ENCODE measurements at regions not wholly inside any gene's neighbourhood (a gene's known extent, or its start where the extent isn't known, plus 50 kb on each side); places are given as distances from the start of the nearest gene placed in this dataset.

GRCh38 chr4:144336633-144337032 is 196.1 kb upstream of the GYPA start:
- H3K4me2 ChIP-seq: peak overlapping the region; percentile 34 to 87 (median 63); a peak in 18 of 22 replicates
- peaks cover 0 to 21% (median 11%) of the 10 kb centered on the region in 11 experiments; a peak in 9 of 22 replicates for H3K9me3 ChIP-seq (replicated peaks in 1 of 11)
- H3K4me3 ChIP-seq: no peak overlapping the region
- no peaks in the 10 kb centered on the region for H3K36me3 ChIP-seq
- TF ChIP-seq Cebpa-rat (IDR thresholded peaks at IDR 0.05): no peak
- no peak overlapping the region for H3K9ac ChIP-seq
- H4K20me1 ChIP-seq: no peaks in the 10 kb centered on the region
- H3K27me3 ChIP-seq: no peaks in the 10 kb centered on the region
- H3K27ac ChIP-seq: peak overlapping the region in 8 of 11 experiments; percentile 69 to 81 (median 76); a peak in 9 of 22 replicates
- H3K4me1 ChIP-seq: peaks cover 24 to 40% (median 30%) of the 10 kb centered on the region in 10 experiments

GRCh38 chr4:144338148-144338547 is 197.6 kb upstream of the GYPA start:
- Histone ChIP-seq H3K9me3 (replicated peaks in 1 of 11) (peaks cover 0 to 21% (median 11%) of the 10 kb centered on the region in 11 experiments; a peak in 9 of 22 replicates), H3K27me3 (no peaks in the 10 kb centered on the region), H3K4me3 (peak overlapping the region in 1 of 10 experiments; percentile 35; a peak in 1 of 20 replicates), H4K20me1 (no peaks in the 10 kb centered on the region), H3K4me2 (peak overlapping the region; percentile 34 to 87 (median 63)), H3K36me3 (no peaks in the 10 kb centered on the region), H3K27ac (peak overlapping the region in 10 of 11 experiments; percentile 46 to 81 (median 76); a peak in 19 of 22 replicates), H3K4me1 (peaks cover 24 to 40% (median 30%) of the 10 kb centered on the region in 10 experiments), H3K9ac (peak overlapping the region in 8 of 11 experiments; percentile 25 to 56 (median 38); a peak in 9 of 22 replicates)
- peak in 7 of 11 experiments; percentile 26 to 84 (median 58); a peak in 10 of 22 replicates for TF ChIP-seq Cebpa-rat (IDR thresholded peaks at IDR 0.05)

GRCh38 chr4:144338834-144339233 is 198.3 kb upstream of the GYPA start:
- H3K36me3 ChIP-seq: no peaks in the 10 kb centered on the region

GRCh38 chr4:144340931-144341330 is 200.4 kb upstream of the GYPA start:
- no peaks in the 10 kb centered on the region for H3K36me3 ChIP-seq
- H3K4me2 ChIP-seq: no peak overlapping the region
- peaks cover 0 to 21% (median 11%) of the 10 kb centered on the region in 11 experiments; a peak in 9 of 22 replicates for H3K9me3 ChIP-seq (replicated peaks in 1 of 11)
- no peak overlapping the region for H3K27ac ChIP-seq
- no peak for TF ChIP-seq Cebpa-rat (IDR thresholded peaks at IDR 0.05)
- H3K9ac ChIP-seq: no peak overlapping the region
- no peak overlapping the region for H3K4me3 ChIP-seq
- no peaks in the 10 kb centered on the region for H3K27me3 ChIP-seq
- no peaks in the 10 kb centered on the region for H4K20me1 ChIP-seq
- H3K4me1 ChIP-seq: peaks cover 24 to 35% (median 30%) of the 10 kb centered on the region in 10 experiments

More at GRCh38 chr4:144338834-144339233, 198.3 kb upstream of the GYPA start:
- Histone ChIP-seq H4K20me1 (no peaks in the 10 kb centered on the region), H3K9me3 (replicated peaks in 1 of 11) (peaks cover 0 to 21% (median 11%) of the 10 kb centered on the region in 11 experiments; a peak in 9 of 22 replicates), H3K27me3 (no peaks in the 10 kb centered on the region), H3K4me2 (peak overlapping the region; percentile 34 to 87 (median 63)), H3K9ac (peak overlapping the region in 5 of 11 experiments; percentile 10 to 42 (median 30); a peak in 7 of 22 replicates), H3K4me3 (no peak overlapping the region), H3K4me1 (peaks cover 24 to 40% (median 30%) of the 10 kb centered on the region in 10 experiments), H3K27ac (peak overlapping the region in 10 of 11 experiments; percentile 46 to 81 (median 74); a peak in 19 of 22 replicates)
- no peak for TF ChIP-seq Cebpa-rat (IDR thresholded peaks at IDR 0.05)

- no peaks in the 10 kb centered on the region for H3K27me3 ChIP-seq
- no peak overlapping the region for H3K4me2 ChIP-seq
- no peak for TF ChIP-seq Cebpa-rat (IDR thresholded peaks at IDR 0.05)
- no peaks in the 10 kb centered on the region for H3K36me3 ChIP-seq
- peaks cover 0 to 21% (median 11%) of the 10 kb centered on the region in 11 experiments; a peak in 9 of 22 replicates for H3K9me3 ChIP-seq (replicated peaks in 1 of 11)
- H3K4me3 ChIP-seq: no peak overlapping the region
- peaks cover 9 to 17% (median 13%) of the 10 kb centered on the region in 10 experiments for H3K4me1 ChIP-seq
- no peaks in the 10 kb centered on the region for H4K20me1 ChIP-seq
- H3K9ac ChIP-seq: no peak overlapping the region
- no peak overlapping the region for H3K27ac ChIP-seq
These were observed 202.6 kb upstream of the GYPA start for GRCh38 chr4:144342949-144343760.

GRCh38 chr4:144347121-144347520 is 206.6 kb upstream of the GYPA start:
- H4K20me1 ChIP-seq: no peaks in the 10 kb centered on the region
- H3K4me3 ChIP-seq: no peak overlapping the region
- TF ChIP-seq Cebpa-rat (IDR thresholded peaks at IDR 0.05): no peak
- no peaks in the 10 kb centered on the region for H3K9me3 ChIP-seq (replicated peaks in 1 of 11)
- no peaks in the 10 kb centered on the region for H3K27me3 ChIP-seq
- no peak overlapping the region for H3K9ac ChIP-seq
- no peak overlapping the region for H3K4me2 ChIP-seq
- no peak overlapping the region for H3K27ac ChIP-seq
- H3K36me3 ChIP-seq: no peaks in the 10 kb centered on the region
- 0 out of 20 replicates have a peak, but pooled peaks cover 0 to 4% (median 0%) of the 10 kb centered on the region in 10 experiments for H3K4me1 ChIP-seq

GRCh38 chr4:144350706-144351105 is 210.2 kb upstream of the GYPA start:
- no peak for TF ChIP-seq Cebpa-rat (IDR thresholded peaks at IDR 0.05)

GRCh38 chr4:144351306-144351705 is 210.8 kb upstream of the GYPA start:
- H3K4me3 ChIP-seq: no peak overlapping the region
- no peak overlapping the region for H3K9ac ChIP-seq
- H3K27ac ChIP-seq: no peak overlapping the region
- H3K9me3 ChIP-seq (replicated peaks in 1 of 11): no peaks in the 10 kb centered on the region
- peaks cover 7 to 11% (median 8%) of the 10 kb centered on the region in 10 experiments; a peak in 18 of 20 replicates for H3K4me1 ChIP-seq
- H3K27me3 ChIP-seq: peaks cover 0 to 14% (median 0%) of the 10 kb centered on the region in 11 experiments; a peak in 3 of 22 replicates
- H4K20me1 ChIP-seq: no peaks in the 10 kb centered on the region
- TF ChIP-seq Cebpa-rat (IDR thresholded peaks at IDR 0.05): no peak
- no peak overlapping the region for H3K4me2 ChIP-seq
- H3K36me3 ChIP-seq: no peaks in the 10 kb centered on the region

More at GRCh38 chr4:144350706-144351105, 210.2 kb upstream of the GYPA start:
- Histone ChIP-seq H3K36me3 (no peaks in the 10 kb centered on the region), H3K4me1 (peaks cover 2 to 6% (median 3%) of the 10 kb centered on the region in 10 experiments; a peak in 18 of 20 replicates), H3K4me3 (no peak overlapping the region), H3K27me3 (peaks cover 0 to 14% (median 0%) of the 10 kb centered on the region in 11 experiments; a peak in 3 of 22 replicates), H3K27ac (no peak overlapping the region), H3K9me3 (replicated peaks in 1 of 11) (no peaks in the 10 kb centered on the region), H3K4me2 (no peak overlapping the region), H3K9ac (no peak overlapping the region), H4K20me1 (no peaks in the 10 kb centered on the region)

- H4K20me1 ChIP-seq: no peaks in the 10 kb centered on the region
- H3K27me3 ChIP-seq: peaks cover 0 to 26% (median 0%) of the 10 kb centered on the region in 11 experiments; a peak in 4 of 22 replicates
- no peak overlapping the region for H3K9ac ChIP-seq
- TF ChIP-seq Cebpa-rat (IDR thresholded peaks at IDR 0.05): no peak
- H3K4me2 ChIP-seq: no peak overlapping the region
- no peaks in the 10 kb centered on the region for H3K36me3 ChIP-seq
- peaks cover 24 to 30% (median 27%) of the 10 kb centered on the region in 10 experiments for H3K4me1 ChIP-seq
- H3K27ac ChIP-seq: no peak overlapping the region
- no peaks in the 10 kb centered on the region for H3K9me3 ChIP-seq (replicated peaks in 1 of 11)
- no peak overlapping the region for H3K4me3 ChIP-seq
These were observed 212.8 kb upstream of the GYPA start for GRCh38 chr4:144353292-144353691.
